ENCODE measurements at regions not wholly inside any gene's neighbourhood (a gene's known extent, or its start where the extent isn't known, plus 50 kb on each side); places are given as distances from the start of the nearest gene placed in this dataset.

DNA sequence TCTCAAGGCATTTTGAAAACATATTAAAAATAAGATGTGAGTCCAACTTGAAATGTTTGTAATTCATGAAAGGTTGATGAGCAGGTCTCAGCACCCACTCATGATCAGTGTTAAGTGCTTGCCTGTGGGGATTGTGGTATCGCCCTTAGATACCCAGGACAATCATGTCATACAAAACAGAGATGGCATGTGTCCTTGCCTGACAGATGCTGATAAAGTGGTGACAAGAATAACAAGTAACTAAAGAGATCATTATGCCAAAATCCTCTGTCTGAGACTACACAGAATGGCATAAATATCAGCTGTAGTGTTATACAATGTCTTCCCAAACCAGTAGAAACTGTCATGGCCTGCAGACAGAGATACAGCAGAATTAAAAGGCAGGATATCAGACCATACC is 930.3 kb downstream of the SUCLG1 start:
- DNase-seq: no peak

DNA sequence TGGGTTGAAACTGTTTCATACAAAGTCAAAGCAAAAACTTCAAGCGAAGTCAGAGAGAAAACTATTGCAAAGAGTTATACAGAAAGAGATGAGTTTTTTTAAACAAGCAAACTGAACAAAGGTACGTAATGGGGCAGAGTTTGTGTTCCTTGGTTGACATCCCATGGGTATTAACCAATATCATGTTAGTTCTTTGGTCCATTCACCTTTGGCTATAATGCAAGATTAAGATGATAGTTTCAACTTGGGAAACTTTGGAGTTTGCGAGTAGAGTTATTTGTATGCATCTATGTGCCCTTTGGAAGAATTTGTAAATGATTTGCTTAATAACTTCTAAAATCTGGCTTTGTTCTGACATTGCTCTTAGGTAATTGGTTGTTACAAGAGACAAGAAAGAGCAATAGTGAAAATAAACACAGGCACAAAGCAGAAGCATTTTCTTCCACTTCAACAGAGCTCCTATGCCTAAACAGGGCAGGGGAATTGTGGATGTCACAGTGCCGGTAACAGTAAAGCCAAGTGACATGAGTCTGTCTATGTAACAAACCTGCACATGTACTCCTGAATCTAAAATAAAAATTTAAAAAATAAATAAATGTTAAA is 936.1 kb downstream of the SUCLG1 start:
- no peak for DNase-seq

DNA sequence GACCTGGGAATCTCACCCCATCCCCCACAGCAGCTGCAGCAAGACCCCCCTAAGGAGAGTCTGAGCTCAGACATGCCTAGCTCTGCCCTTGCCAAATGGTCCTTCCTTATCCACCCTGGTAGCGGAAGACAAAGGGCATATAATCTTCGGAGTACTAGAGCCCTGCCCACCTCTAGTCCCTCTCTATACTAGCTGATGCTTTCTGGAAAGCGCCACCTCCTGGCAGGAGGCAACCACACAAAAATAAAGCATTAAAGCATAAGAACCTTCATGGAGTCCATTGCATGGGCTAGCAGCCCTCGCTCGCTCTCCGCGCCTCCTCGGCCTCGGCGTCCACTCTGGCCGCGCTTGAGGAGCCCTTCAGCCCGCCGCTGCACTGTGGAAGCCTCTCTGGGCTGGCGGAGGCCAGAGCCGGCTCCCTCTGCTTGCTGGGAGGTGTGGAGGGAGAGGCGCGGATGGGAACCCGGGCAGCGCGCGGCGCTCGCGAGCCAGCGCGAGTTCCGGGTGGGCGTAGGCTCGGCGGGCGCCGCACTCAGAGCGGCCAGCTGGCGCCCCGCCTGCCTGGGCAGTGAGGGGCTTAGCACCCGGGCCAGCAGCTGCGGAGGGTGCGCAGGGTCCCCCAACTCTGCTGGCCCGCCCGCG is 941.2 kb downstream of the SUCLG1 start:
- no peak for DNase-seq

DNA sequence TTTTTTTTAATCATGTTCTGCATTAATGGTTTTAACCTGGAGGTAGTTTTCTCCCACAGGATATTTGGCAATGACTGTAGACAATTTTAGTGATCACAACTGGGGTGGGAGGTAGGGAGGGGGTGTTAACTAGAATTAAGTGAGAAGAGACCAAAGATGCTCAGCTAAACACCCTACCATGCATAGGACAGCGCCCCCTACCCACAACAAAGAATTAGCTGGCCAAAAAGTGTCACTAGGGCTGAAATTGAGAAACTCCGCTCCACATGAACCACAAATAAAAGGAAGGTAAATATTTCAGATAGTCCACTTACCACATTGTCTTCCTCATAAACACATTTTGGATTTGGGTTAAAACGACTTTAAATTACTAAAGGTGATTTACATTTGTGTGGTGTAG is 942.6 kb downstream of the SUCLG1 start:
- no peak for DNase-seq

- DNase-seq: no peak
Observed at GRCh38 chr2:83487451-83487850, 971.6 kb downstream of the SUCLG1 start.

DNA sequence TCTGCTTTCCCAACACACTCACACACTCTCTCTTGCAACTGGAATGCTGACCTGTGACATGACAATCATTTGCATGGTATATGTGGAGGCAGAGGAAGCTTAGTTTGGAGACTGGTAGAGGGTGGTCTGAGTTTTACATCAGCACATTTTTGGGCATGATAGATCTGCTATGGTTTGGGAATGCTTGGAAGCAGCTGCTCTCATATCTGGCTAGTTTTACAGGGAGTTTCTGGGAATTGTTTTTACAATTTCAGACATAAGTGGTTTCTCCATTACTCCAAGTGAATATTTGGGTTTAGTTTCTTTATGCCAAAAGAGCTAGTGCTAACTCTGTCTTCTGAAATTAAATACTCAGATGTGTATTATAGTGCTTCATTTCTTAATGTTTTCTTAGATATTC is 977.6 kb downstream of the SUCLG1 start:
- peak; percentile 17 for DNase-seq

- DNase-seq: no peak
Observed at GRCh38 chr2:83478037-83478436, 981.0 kb downstream of the SUCLG1 start.

DNA sequence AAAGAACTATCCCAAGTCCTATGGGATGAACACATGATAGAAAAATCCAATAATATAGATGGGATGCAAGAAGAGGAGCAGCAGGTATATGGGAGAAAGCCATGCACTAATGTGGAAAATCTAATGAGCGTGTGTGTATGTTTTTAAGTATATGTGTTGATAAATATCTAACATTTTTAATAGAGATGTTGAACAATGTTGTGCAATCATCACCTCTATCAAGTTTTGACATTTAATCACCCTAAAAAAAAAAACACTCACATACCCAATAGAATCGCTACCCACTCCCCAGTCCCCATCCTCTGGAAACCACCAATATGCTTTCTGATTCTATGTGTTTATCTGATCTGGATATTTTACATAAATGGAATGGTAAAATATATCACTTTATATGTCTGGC is 983.7 kb downstream of the SUCLG1 start:
- DNase-seq: no peak

DNA sequence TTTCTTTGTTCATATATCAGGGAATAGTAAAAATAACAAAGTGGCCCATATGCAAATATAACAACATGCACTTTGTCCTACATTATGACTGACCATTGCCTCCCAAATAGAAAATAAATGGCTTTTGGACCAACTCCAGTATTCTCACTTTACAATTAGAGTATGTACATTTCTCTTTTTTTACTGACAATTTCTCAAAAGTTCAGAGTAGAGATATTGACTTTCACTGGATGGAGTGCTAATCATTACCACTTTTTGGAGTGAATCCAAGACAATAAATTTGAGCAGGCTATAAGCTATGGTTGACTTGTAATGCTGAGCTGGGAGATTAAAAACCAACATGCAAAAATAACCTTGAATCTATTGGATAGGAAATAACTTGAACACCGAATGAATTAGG is 987.4 kb downstream of the SUCLG1 start:
- DNase-seq: no peak

GRCh38 chr2:83470928-83471327 is 988.2 kb downstream of the SUCLG1 start:
- DNase-seq: no peak

GRCh38 chr2:83464444-83464843 is 994.6 kb downstream of the SUCLG1 start:
- DNase-seq: no peak

GRCh38 chr2:83462881-83463280 is 996.2 kb downstream of the SUCLG1 start:
- no peak for DNase-seq

GRCh38 chr2:83461135-83461534 is 997.9 kb downstream of the SUCLG1 start:
- DNase-seq: no peak

GRCh38 chr2:83459456-83459855 is 999.6 kb downstream of the SUCLG1 start:
- peak; percentile 27 for DNase-seq

DNA sequence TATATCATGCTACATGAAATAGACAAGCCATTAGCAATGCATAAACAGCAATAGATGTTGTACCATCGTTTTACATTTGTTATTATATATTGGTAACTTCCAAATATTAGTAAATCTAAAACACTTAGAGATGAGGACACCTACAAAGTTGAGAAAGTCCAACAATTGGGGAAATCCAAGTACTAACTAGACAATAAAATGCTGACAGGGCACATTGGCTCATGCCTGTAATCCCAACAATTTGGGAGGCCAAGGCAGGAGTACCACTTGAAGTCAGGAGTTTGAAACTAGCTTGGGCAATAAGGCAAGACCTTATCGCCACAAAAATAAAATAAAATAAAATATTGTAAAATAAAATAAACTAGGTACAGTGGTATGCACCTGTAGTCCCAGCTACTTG is 1023.1 kb downstream of the SUCLG1 start:
- no peak for DNase-seq

- DNase-seq: no peak
Observed at GRCh38 chr2:83420993-83421392, 1038.1 kb downstream of the SUCLG1 start.

- DNase-seq: peak; percentile 74
Observed at GRCh38 chr2:83394134-83394904, 1064.8 kb downstream of the SUCLG1 start.

DNA sequence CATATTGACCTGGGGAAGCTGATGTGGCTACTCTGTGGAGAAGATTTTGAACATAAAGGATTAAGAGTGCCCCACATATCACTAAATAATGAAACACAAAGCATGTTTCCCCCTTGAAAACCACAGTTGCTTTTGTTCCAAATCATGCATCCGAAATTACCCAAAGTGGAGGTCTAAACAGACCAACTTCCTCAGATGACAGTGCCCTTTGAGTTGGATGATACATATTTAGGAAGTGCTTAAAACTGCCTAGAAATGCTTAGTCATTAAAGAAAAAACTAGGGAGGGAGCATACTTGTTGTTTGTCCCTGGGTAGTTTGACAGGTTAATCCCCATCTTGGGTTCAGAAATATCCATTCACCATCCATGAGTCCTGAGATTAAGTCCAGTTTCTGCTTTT is 1070.3 kb downstream of the SUCLG1 start:
- no peak for DNase-seq

GRCh38 chr2:83386549-83386948 is 1072.5 kb downstream of the SUCLG1 start:
- DNase-seq: peak; percentile 42

- DNase-seq: peak; percentile 54
Observed at GRCh38 chr2:83378921-83379320, 1080.2 kb downstream of the SUCLG1 start.

- no peak for DNase-seq
Observed at GRCh38 chr2:83376731-83377130, 1082.3 kb downstream of the SUCLG1 start.

DNA sequence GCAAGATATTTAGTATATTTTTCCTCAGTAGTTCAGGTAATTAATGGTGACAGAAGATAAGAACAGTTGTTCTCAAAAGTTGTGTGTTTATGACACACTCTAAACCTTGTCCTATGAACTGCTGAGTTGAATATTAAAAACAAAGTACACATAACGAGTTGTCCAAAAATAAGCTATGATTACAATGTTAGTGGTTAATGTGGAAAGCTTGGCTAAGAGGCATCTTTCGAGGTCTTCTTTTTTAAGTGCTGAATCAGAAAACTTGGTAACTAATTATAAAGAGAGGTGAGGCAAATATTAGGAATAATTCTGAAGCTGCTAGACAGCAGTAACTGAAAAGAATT is 1088.7 kb downstream of the SUCLG1 start:
- no peak for DNase-seq

DNA sequence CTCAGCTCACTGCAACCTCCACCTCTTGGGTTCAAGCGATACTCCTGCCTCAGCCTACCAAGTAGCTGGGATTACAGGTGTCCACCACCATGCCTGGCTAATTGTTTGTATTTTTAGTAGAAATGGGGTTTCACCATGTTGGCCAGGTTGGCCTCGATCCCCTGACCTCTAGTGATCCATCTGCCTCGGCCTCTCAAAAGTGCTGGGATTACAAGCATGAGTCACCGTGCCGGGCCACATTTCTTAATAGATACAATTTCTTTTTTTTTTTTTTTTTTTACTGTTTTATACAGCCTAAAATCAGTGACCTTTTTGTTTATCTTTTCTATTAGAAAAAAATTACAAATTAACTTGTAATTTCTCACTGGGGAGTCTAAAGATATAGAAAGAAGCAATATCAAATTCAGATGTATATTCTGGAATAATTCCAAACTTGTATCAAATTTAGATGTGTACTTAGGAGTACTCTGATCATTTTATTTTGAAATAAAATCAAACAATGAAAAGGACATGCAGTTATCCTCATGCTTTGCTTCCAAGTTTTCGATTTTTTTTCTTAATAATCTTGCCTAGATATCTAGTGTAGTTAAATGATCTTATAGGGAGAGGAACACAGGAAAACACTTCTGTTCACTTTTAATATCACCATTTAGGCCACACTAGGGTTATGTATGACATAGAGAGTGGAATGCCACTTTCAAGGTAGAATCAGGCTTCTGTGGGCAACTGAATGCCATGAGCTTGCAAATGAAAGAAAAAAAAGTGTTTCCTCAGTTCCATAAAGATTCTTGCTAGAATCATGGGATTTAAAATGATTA is 1089.3 kb downstream of the SUCLG1 start:
- no peak for DNase-seq

Measured in fibroblast of skin of scalp (primary cell).